GM18505 (cell line): ENCODE measurements at regions not wholly inside any gene's neighbourhood (a gene's known extent, or its start where the extent isn't known, plus 50 kb on each side); places are given as distances from the start of the nearest gene placed in this dataset.

Experiments
- ATAC-seq: cut with Tn5 transposase; IDR thresholded peaks from one replicate; pipeline ENCODE4 v1.9.1; 2021; ENCODE audit not compliant: unreplicated experiment
- POLR2A ChIP-seq: IDR thresholded peaks from 4 replicates; pipeline ENCODE4 v1.6.1; 2011; ENCODE audit warnings: borderline replicate concordance; ENCODE audit not compliant: insufficient read depth, insufficient read length; ENCODE audit errors: extremely low read depth

DNA sequence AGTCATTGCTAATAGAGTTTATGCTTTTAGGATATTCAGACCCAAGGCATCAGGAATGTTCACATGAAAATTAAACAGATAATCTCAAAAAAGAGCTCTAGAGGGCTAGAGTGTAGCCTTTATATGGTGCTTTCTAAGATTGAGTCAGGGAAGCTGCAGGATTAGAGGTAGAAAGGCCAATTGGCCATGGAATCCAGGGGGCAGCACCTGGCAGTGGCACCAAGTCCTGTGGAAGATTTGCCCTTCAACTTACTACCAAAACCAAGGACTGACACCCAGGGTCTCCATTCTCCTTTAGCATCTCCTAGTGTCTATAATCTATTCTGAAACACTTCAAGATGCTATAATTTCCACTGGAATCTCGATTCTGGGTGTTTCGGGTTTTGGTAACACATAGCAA is 112.4 kb downstream of the ACER2 start:
- TF ChIP-seq POLR2A: no peak

DNA sequence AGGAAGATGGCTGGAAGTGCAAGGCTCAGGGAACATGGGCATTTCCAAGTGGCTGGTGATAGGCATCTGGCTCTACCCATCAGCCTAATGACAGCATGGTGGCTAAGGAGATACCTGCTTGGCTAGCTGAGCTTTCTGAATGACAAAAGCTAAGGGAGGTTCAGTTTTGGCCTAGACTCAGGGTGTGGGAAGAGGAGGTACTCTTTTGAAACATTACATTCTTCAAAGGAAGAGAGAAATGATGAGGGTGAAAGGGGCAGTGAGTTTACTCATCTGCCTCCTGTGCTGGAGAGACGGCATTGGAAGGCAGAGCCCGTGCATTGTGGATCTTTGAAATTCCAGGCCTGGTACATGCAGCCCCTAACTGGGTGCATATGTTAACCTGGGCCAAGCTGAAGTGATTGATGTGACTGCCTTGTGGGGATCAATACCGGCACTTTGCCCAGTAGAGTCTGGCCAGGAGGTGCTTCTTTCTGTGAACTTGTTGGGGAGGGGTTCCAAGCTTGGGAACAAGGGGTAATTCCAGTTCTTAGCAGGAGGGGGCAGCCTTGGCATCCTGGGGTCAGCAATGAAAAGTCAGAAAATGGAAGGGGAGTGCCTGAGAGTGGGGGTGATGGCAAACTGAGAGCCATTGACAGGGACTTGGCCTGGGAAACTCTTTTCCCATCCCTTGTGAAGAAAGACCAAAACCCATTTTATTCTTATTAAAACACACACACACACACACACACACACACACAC is 108.6 kb downstream of the ACER2 start:
- ATAC-seq: no peak
- no peak for TF ChIP-seq POLR2A

More for the DNA sequence above, 112.4 kb downstream of the ACER2 start:
- no peak for ATAC-seq

DNA sequence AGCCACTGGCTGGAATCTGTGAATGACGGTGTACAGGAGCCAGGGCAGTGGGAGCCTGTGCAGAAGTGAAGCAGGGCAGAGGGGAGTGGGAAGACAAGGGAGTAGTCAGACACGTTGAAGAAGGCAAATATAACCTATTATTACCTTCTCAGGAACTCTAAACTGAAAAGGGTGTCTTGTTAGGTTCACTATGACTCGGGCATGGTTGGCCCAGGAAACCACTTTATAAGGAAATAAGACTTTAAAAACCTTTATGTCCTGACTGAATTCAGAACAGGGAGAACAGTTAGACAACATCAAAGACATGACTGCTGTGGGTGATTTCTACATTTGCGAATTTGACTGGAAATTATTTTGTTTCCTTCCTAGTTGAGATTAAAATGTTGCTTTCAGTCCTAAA is 107.5 kb downstream of the ACER2 start:
- TF ChIP-seq POLR2A: no peak
- ATAC-seq: no peak

GRCh38 chr9:19513671-19514275 is 105.0 kb downstream of the ACER2 start:
- no peak for TF ChIP-seq POLR2A
- ATAC-seq: no peak

DNA sequence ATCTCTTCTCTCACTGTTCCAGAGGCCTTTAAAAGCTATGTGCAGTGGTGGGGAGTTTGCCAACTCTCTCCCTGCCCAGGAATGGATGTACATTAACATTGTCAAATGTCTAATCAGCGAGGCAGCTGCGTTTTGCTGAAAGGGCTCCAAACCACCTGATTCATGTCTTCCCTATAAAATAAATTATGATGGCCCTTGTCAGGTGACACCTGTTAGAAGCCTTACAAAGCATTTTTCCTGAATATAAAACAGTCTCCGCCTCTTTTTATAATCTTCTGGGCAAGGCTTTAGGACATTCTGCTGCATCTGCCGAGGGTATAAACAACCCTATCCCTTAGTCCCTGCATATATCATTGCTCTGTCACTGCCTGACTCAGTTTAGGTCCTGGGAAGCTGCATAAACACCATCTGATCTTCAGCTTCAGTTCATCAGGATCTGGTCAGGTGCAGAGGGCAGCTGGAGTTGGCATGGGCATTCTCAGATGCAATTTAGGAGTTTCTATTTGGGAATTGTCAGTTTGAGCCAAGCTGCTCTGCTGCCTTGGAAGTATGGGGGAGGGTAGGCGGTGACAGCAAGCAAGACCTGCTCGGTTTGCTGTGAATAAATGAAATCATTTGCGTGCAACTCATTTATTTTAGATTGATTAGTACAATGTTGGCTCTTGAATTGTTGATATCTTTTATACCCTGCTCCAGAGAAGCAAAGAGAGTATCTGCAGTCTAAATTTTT is 103.5 kb downstream of the ACER2 start:
- no peak for TF ChIP-seq POLR2A
- no peak for ATAC-seq

GRCh38 chr9:19511694-19512093 is 102.9 kb downstream of the ACER2 start:
- no peak for ATAC-seq
- no peak for TF ChIP-seq POLR2A

GRCh38 chr9:19510907-19511306 is 102.1 kb downstream of the ACER2 start:
- TF ChIP-seq POLR2A: no peak
- no peak for ATAC-seq
